ENCODE measurements at regions not wholly inside any gene's neighbourhood (a gene's known extent, or its start where the extent isn't known, plus 50 kb on each side); places are given as distances from the start of the nearest gene placed in this dataset.

DNA sequence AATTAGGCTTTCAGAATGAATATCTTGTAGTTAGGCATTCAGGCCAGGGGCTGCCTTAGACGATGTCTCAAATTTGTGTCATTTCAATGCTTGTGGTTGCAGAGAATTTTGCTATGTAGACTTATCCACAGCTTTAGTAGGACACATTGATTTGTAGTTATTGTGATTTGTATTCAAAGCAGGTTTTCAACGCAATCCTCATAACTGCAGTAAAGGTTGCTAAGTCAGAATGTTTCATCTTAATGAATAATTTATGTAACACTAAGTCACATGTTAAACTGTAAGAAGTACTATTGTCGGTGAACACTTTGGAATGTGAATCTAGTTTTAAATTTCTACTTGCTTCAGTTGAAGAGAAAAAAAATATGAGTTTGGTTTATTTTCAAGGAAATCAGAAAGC lies 1117.2 kb upstream of the SPRY2 start:
- POLR2A ChIA-PET: no interaction called here
- H3K4me3 ChIP-seq (ENCODE audit: low read depth, low read length): no peak overlapping the region
- CTCF ChIA-PET: no interaction called here
- DNase-seq (ENCODE audit: low read depth, low spot score): no peak
- TF ChIP-seq CTCF (IDR thresholded peaks at IDR 0.05; ENCODE audit: insufficient read depth, low read length, missing control alignments): no peak

DNA sequence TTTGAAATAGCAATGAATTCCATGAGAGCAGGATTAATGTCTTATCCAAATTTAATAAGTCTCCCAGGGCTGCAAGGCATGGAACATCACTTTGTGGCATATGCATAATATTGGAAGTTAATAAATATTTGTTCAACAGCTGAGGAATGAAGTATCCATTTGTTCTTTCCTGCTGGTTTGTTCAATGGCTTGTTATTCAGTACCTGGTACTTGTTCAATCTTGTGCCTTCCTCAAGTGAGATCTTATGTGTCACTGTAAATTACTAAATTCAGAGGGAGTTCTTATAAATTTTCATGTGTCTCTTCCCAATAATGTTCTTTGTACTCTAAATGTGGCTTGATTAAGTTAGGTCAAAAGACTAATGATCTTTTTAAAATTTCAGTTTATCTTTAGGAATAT lies 1105.5 kb upstream of the SPRY2 start:
- TF ChIP-seq CTCF (IDR thresholded peaks at IDR 0.05; ENCODE audit: insufficient read depth, low read length, missing control alignments): no peak
- POLR2A ChIA-PET: no interaction called here
- CTCF ChIA-PET: no interaction called here
- DNase-seq (ENCODE audit: low read depth, low spot score): no peak
- H3K4me3 ChIP-seq (ENCODE audit: low read depth, low read length): no peak overlapping the region

- H3K4me3 ChIP-seq (ENCODE audit: low read depth, low read length): no peak overlapping the region
- no peak for DNase-seq (ENCODE audit: low read depth, low spot score)
- no peak for TF ChIP-seq CTCF (IDR thresholded peaks at IDR 0.05; ENCODE audit: insufficient read depth, low read length, missing control alignments)
- ChIA-PET CTCF (no interaction called here), POLR2A (no interaction called here)
Observed at GRCh38 chr13:81442904-81443303, 1102.0 kb upstream of the SPRY2 start.

GRCh38 chr13:81425286-81425685 lies 1084.4 kb upstream of the SPRY2 start:
- no peak for TF ChIP-seq CTCF (IDR thresholded peaks at IDR 0.05; ENCODE audit: insufficient read depth, low read length, missing control alignments)
- H3K4me3 ChIP-seq (ENCODE audit: low read depth, low read length): no peak overlapping the region
- DNase-seq (ENCODE audit: low read depth, low spot score): no peak
- ChIA-PET CTCF (no interaction called here), POLR2A (no interaction called here)

- CTCF ChIA-PET: no interaction called here
- no peak for DNase-seq (ENCODE audit: low read depth, low spot score)
- TF ChIP-seq CTCF (IDR thresholded peaks at IDR 0.05; ENCODE audit: insufficient read depth, low read length, missing control alignments): no peak
- no peak overlapping the region for H3K4me3 ChIP-seq (ENCODE audit: low read depth, low read length)
- POLR2A ChIA-PET: no interaction called here
Observed at GRCh38 chr13:81409284-81409683, 1068.4 kb upstream of the SPRY2 start.

- no peak for DNase-seq (ENCODE audit: low read depth, low spot score)
- CTCF ChIA-PET: no interaction called here
- TF ChIP-seq CTCF (IDR thresholded peaks at IDR 0.05; ENCODE audit: insufficient read depth, low read length, missing control alignments): no peak
- no peak overlapping the region for H3K4me3 ChIP-seq (ENCODE audit: low read depth, low read length)
- POLR2A ChIA-PET: no interaction called here
Observed at GRCh38 chr13:81408647-81409046, 1067.7 kb upstream of the SPRY2 start.
